DND-41 (cell line): ENCODE measurements at regions not wholly inside any gene's neighbourhood (a gene's known extent, or its start where the extent isn't known, plus 50 kb on each side); places are given as distances from the start of the nearest gene placed in this dataset.

Experiments
- ATAC-seq: fragments of 200-7000 bp; cut with Tn5 transposase; 3 replicates; pipeline ENCODE4 v1.9.1; 2021; ENCODE audit warnings: low read depth; ENCODE audit not compliant: insufficient read depth
- DNase-seq: peaks from one replicate; pipeline ENCODE4 v3.0.0-alpha.2; 2020
- H2AFZ ChIP-seq: 2 replicates; pipeline ENCODE4 v1.6.0; 2012; ENCODE audit warnings: low read depth, low read length
- H3K27ac ChIP-seq: 2 replicates; pipeline ENCODE4 v1.5.1; 2012; ENCODE audit warnings: low read length, inconsistent platforms
- H3K27me3 ChIP-seq: fragments of 200-600 bp; sonication (generic); 2 replicates; pipeline ENCODE4 v1.6.0; 2012; ENCODE audit warnings: low read length, mild to moderate bottlenecking, inconsistent platforms; ENCODE audit not compliant: insufficient read depth, poor library complexity
- H3K36me3 ChIP-seq: 2 replicates; pipeline ENCODE4 v1.5.1; 2012; ENCODE audit warnings: low read length, inconsistent platforms; ENCODE audit not compliant: insufficient read depth
- H3K4me1 ChIP-seq: 2 replicates; pipeline ENCODE4 v1.5.1; 2012; ENCODE audit warnings: mild to moderate bottlenecking, low read length; ENCODE audit not compliant: insufficient read depth
- H3K4me2 ChIP-seq: 2 replicates; pipeline ENCODE4 v1.6.0; 2012; ENCODE audit warnings: mild to moderate bottlenecking, moderate library complexity, low read length, inconsistent platforms; ENCODE audit not compliant: insufficient read depth
- H3K4me3 ChIP-seq, 2 experiments: fragments of 200-600 bp in 1 of 2; shearing (Covaris generic) in 1 of 2; 2 replicates each; pipeline ENCODE4 v1.5.1; 2012 to 2016; ENCODE audit warnings: inconsistent platforms in 2 of 2, low read length in 2 of 2, mild to moderate bottlenecking in 2 of 2, low read depth in 1 of 2, moderate library complexity in 1 of 2
- H3K79me2 ChIP-seq: 2 replicates; pipeline ENCODE4 v1.6.0; 2012; ENCODE audit warnings: low read length, inconsistent platforms; ENCODE audit not compliant: insufficient read depth
- H3K9ac ChIP-seq: 2 replicates; pipeline ENCODE4 v1.6.0; 2012; ENCODE audit warnings: low read depth, mild to moderate bottlenecking, inconsistent platforms, low read length, moderate library complexity
- H3K9me3 ChIP-seq: 2 replicates; pipeline ENCODE4 v1.5.1; 2012; ENCODE audit warnings: low read length, moderate library complexity, mild to moderate bottlenecking, inconsistent platforms; ENCODE audit not compliant: insufficient read depth, severe bottlenecking
- H4K20me1 ChIP-seq: 2 replicates; pipeline ENCODE4 v1.6.0; 2012; ENCODE audit warnings: low read length; ENCODE audit not compliant: insufficient read depth
- EZH2 ChIP-seq: IDR thresholded peaks from 3 replicates; pipeline ENCODE4 v1.6.1; 2012; ENCODE audit warnings: borderline replicate concordance, low read depth, mild to moderate bottlenecking, moderate library complexity, low read length, inconsistent platforms; ENCODE audit not compliant: severe bottlenecking
- TF ChIP-seq, protein P1 (sequence below): IDR thresholded peaks from 2 replicates; pipeline ENCODE4 v1.5.1; 2012; ENCODE audit warnings: borderline replicate concordance, low read length, moderate library complexity, mild to moderate bottlenecking; ENCODE audit not compliant: poor library complexity, severe bottlenecking; ENCODE audit errors: extremely low read depth

DNA sequence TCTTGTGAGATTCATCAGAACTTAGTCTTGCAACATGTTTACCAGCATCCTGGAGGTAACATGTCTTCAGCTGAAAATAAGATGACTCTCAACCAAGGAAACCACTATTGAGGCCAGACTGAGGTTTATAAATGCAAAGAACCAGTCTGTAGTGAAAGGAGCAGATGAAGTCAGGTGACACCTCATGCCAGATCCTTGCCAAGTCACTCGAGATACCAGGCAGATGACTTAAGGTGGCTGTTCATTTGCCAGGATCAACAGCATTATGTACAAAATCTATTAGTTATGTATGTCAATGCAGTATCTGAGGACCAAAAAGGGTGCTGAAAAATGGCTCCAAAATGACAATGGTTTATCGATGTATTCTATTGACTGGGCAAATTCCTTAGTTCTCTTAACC is 100.0 kb upstream of the SOX6 start:
- no peak overlapping the region for H3K9ac ChIP-seq

DNA sequence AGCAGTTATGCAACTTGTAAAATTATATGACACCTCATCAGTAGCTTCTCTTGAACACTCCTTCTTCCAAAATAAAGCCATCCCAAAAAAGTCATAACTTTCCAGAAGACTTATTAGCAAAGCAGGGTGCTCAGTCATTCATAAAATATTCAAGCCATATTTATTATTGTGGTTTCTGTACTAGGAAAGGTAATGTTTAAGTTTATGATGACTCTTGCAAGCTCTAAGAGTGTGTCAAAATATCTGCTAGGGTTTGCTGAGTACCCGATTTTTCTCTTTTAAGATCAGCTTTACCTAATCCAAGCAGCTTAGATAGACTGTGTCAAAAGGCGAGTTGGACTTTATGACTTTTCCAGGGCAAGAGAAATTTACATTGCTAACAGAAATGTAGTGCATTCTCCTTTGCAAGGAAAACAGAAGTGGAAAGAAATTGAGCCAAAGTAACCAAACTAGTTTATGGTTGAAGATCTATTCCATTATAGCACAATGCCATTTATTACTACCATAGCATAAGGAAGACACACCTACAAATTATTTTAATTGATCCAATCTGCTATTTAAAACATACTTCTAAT is 98.0 kb upstream of the SOX6 start:
- no peak for DNase-seq
- no peak for ATAC-seq
- Histone ChIP-seq H3K9me3 (no peaks in the 10 kb centered on the region), H3K9ac (no peak overlapping the region), H3K36me3 (no peaks in the 10 kb centered on the region), H3K79me2 (no peaks in the 10 kb centered on the region), H3K4me2 (no peak overlapping the region), H3K27ac (no peak overlapping the region), H3K4me1 (no peaks in the 10 kb centered on the region), H3K27me3 (no peaks in the 10 kb centered on the region), H3K4me3 (no peak overlapping the region), H2AFZ (no peak overlapping the region), H4K20me1 (no peaks in the 10 kb centered on the region)
- no peak for TF ChIP-seq EZH2
- TF ChIP-seq, protein P1, sequence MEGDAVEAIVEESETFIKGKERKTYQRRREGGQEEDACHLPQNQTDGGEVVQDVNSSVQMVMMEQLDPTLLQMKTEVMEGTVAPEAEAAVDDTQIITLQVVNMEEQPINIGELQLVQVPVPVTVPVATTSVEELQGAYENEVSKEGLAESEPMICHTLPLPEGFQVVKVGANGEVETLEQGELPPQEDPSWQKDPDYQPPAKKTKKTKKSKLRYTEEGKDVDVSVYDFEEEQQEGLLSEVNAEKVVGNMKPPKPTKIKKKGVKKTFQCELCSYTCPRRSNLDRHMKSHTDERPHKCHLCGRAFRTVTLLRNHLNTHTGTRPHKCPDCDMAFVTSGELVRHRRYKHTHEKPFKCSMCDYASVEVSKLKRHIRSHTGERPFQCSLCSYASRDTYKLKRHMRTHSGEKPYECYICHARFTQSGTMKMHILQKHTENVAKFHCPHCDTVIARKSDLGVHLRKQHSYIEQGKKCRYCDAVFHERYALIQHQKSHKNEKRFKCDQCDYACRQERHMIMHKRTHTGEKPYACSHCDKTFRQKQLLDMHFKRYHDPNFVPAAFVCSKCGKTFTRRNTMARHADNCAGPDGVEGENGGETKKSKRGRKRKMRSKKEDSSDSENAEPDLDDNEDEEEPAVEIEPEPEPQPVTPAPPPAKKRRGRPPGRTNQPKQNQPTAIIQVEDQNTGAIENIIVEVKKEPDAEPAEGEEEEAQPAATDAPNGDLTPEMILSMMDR = no peak

More for the DNA sequence above, 100.0 kb upstream of the SOX6 start:
- no peak overlapping the region for H3K27ac ChIP-seq
- no peaks in the 10 kb centered on the region for H3K79me2 ChIP-seq
- H4K20me1 ChIP-seq = no peaks in the 10 kb centered on the region
- H2AFZ ChIP-seq = no peak overlapping the region
- no peak overlapping the region for H3K4me3 ChIP-seq
- TF ChIP-seq EZH2 = no peak
- TF ChIP-seq, protein P1 = no peak
- no peak for DNase-seq
- H3K4me1 ChIP-seq = no peaks in the 10 kb centered on the region
- ATAC-seq = no peak
- no peaks in the 10 kb centered on the region for H3K36me3 ChIP-seq
- no peak overlapping the region for H3K4me2 ChIP-seq
- H3K9me3 ChIP-seq = no peaks in the 10 kb centered on the region
- no peaks in the 10 kb centered on the region for H3K27me3 ChIP-seq

DNA sequence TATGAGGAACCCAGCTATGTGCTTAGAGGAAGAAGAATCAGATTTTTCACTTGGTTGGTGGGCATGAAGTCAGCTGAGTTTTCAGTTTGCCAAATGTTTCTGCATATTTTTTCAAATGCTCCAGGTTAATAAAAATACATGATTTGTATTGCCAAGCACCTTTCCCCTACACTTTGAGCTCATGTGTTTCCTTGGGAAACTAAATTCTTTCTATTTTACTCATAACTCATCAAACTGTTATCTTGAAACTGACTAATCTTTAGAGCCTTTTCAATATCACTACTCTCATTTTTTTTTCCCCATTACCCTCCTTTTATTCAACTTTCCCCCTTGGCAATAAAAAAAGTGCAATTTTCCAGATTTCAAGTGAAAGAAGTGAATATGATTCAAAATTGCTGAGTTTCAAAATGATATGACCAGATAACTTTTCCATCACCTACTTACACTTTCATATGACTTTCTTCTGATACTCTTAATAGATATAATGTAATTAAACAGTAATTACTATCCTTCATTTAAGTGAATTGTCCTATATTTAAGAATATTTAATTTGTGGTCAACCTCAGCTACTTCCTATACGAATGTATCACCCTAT is 91.9 kb upstream of the SOX6 start:
- Histone ChIP-seq H3K4me2 (no peak overlapping the region), H4K20me1 (no peaks in the 10 kb centered on the region), H3K4me3 (no peak overlapping the region), H3K36me3 (no peaks in the 10 kb centered on the region), H3K27ac (no peak overlapping the region), H3K9me3 (no peaks in the 10 kb centered on the region), H3K79me2 (no peaks in the 10 kb centered on the region), H3K9ac (no peak overlapping the region), H3K27me3 (peaks cover 11% of the 10 kb centered on the region), H2AFZ (no peak overlapping the region), H3K4me1 (no peaks in the 10 kb centered on the region)
- DNase-seq (no peak), ATAC-seq (no peak)
- TF ChIP-seq EZH2 = no peak
- TF ChIP-seq, protein P1 = no peak

DNA sequence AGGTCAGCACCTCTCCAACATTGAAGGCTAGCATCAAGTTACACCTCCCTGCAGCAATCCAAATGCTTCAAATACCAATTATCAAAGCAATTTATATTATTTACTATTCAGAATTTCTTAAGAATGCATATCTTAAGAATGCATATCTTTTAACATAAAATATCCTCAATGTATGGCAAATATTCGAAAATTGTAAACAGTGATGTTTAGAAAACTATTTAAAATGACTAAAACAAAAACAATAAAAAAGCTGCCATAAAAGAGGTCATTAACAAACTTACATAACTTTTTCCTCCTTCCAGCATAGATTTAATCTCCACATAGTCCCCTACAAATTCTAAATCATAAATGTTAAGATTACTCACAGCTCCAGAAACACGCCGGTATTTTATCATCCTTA is 85.1 kb upstream of the SOX6 start:
- no peak for TF ChIP-seq EZH2
- TF ChIP-seq, protein P1 = no peak
- no peak for ATAC-seq
- peaks cover 10% of the 10 kb centered on the region for H3K27me3 ChIP-seq

More for the DNA sequence above, 85.1 kb upstream of the SOX6 start:
- no peak overlapping the region for H2AFZ ChIP-seq
- H3K9ac ChIP-seq = no peak overlapping the region
- H3K36me3 ChIP-seq = no peaks in the 10 kb centered on the region
- H3K4me1 ChIP-seq = no peaks in the 10 kb centered on the region
- no peaks in the 10 kb centered on the region for H4K20me1 ChIP-seq
- no peak for DNase-seq
- H3K4me2 ChIP-seq = no peak overlapping the region
- no peak overlapping the region for H3K4me3 ChIP-seq
- no peaks in the 10 kb centered on the region for H3K79me2 ChIP-seq
- no peaks in the 10 kb centered on the region for H3K9me3 ChIP-seq
- H3K27ac ChIP-seq = no peak overlapping the region
